Neuronal stem cell (in vitro differentiated cells): ENCODE measurements at regions not wholly inside any gene's neighbourhood (a gene's known extent, or its start where the extent isn't known, plus 50 kb on each side); places are given as distances from the start of the nearest gene placed in this dataset.
"Not testable (repeated sequence)": the region's sequence is repeated elsewhere in the genome, so short reads cannot be mapped to it uniquely, and the experiment has no call there.

Source experiments
- DNase-seq: peaks from one replicate; pipeline ENCODE4 v3.0.0-alpha.2; 2013; ENCODE audit warnings: low spot score
- H2AFZ ChIP-seq: one replicate; pipeline ENCODE4 v1.6.1; 2013; ENCODE audit warnings: mild to moderate bottlenecking, low read length, inconsistent platforms
- H2AK5ac ChIP-seq: 2 replicates; pipeline ENCODE4 v1.6.1; 2013; ENCODE audit warnings: low read depth, mild to moderate bottlenecking, inconsistent platforms, low read length, moderate library complexity, mixed read lengths
- H2BK120ac ChIP-seq: 2 replicates; pipeline ENCODE4 v1.6.1; 2013; ENCODE audit warnings: low read depth, mild to moderate bottlenecking, inconsistent platforms, low read length, moderate library complexity, mixed read lengths
- H2BK12ac ChIP-seq: one replicate; pipeline ENCODE4 v1.6.1; 2013; ENCODE audit warnings: low read length, inconsistent platforms
- H2BK15ac ChIP-seq: 2 replicates; pipeline ENCODE4 v1.6.1; 2013; ENCODE audit warnings: mild to moderate bottlenecking, low read length, inconsistent platforms, mixed read lengths
- H2BK5ac ChIP-seq: one replicate; pipeline ENCODE4 v1.6.1; 2013; ENCODE audit warnings: inconsistent platforms, mild to moderate bottlenecking, low read length, moderate library complexity
- H3K14ac ChIP-seq: one replicate; pipeline ENCODE4 v1.6.1; 2013; ENCODE audit warnings: low read length, inconsistent platforms
- H3K18ac ChIP-seq: 2 replicates; pipeline ENCODE4 v1.6.1; 2013; ENCODE audit warnings: low read length, inconsistent platforms
- H3K23ac ChIP-seq: 2 replicates; pipeline ENCODE4 v1.6.1; 2013; ENCODE audit warnings: low read depth, mild to moderate bottlenecking, mixed read lengths, low read length, inconsistent platforms; ENCODE audit not compliant: poor library complexity
- H3K27ac ChIP-seq: replicated peaks from 3 replicates; pipeline ENCODE4 v1.5.1; 2013; ENCODE audit warnings: low read length, inconsistent platforms
- H3K27me3 ChIP-seq, 3 experiments: 2 replicates each; pipeline ENCODE4 v1.6.1; 2013; ENCODE audit warnings: low read length in 3 of 3, mild to moderate bottlenecking in 2 of 3, inconsistent platforms in 1 of 3, low read depth in 1 of 3, mixed read lengths in 1 of 3, moderate library complexity in 1 of 3; ENCODE audit not compliant: control insufficient read depth in 3 of 3, insufficient read depth in 3 of 3
- H3K36me3 ChIP-seq, 2 donors: replicated peaks in 1 of 2; 2 replicates each; pipeline ENCODE4 v1.6.1; 2013; ENCODE audit warnings: low read length in 2 of 2; ENCODE audit not compliant: control insufficient read depth in 2 of 2, insufficient read depth in 2 of 2
- H3K4ac ChIP-seq: 2 replicates; pipeline ENCODE4 v1.6.1; 2013; ENCODE audit warnings: inconsistent platforms, mild to moderate bottlenecking, low read length, moderate library complexity
- H3K4me1 ChIP-seq, 2 donors: 1 replicate in 1 of 2; 2 replicates in 1 of 2; pipeline ENCODE4 v1.6.1; 2013; ENCODE audit warnings: low read length in 2 of 2, low read depth in 1 of 2; ENCODE audit not compliant: control insufficient read depth in 2 of 2, insufficient read depth in 1 of 2
- H3K4me2 ChIP-seq: one replicate; pipeline ENCODE4 v1.6.1; 2013; ENCODE audit warnings: mild to moderate bottlenecking, low read length, inconsistent platforms; ENCODE audit not compliant: insufficient read depth, poor library complexity, severe bottlenecking
- H3K4me3 ChIP-seq, 2 donors: 2 replicates each; pipeline ENCODE4 v1.5.1; 2013; ENCODE audit warnings: low read length in 2 of 2, mild to moderate bottlenecking in 2 of 2, inconsistent platforms in 1 of 2, moderate library complexity in 1 of 2
- H3K79me1 ChIP-seq: one replicate; pipeline ENCODE4 v1.6.1; 2013; ENCODE audit warnings: low read depth, mild to moderate bottlenecking, inconsistent platforms, low read length, moderate library complexity
- H3K9ac ChIP-seq: one replicate; pipeline ENCODE4 v1.6.1; 2013; ENCODE audit warnings: mild to moderate bottlenecking, low read depth, low read length, inconsistent platforms; ENCODE audit not compliant: poor library complexity
- H3K9me3 ChIP-seq, 2 donors: replicated peaks in 1 of 2; 2 replicates each; pipeline versions ENCODE3 to v1.6.1; 2013; ENCODE audit warnings: low read length in 2 of 2, mild to moderate bottlenecking in 2 of 2, inconsistent platforms in 1 of 2, low read depth in 1 of 2, mixed read lengths in 1 of 2, moderate library complexity in 1 of 2; ENCODE audit not compliant: control insufficient read depth in 2 of 2, insufficient read depth in 1 of 2
- H4K8ac ChIP-seq: one replicate; pipeline ENCODE4 v1.6.1; 2013; ENCODE audit warnings: low read depth, mild to moderate bottlenecking, inconsistent platforms, low read length, moderate library complexity
- H4K91ac ChIP-seq: one replicate; pipeline ENCODE4 v1.6.1; 2013; ENCODE audit warnings: low read length, low read depth, mild to moderate bottlenecking, inconsistent platforms; ENCODE audit not compliant: poor library complexity
- WGBS, 2 donors: extraction: QIAGEN DNeasy Blood & Tissue Kit; methylation state at CpG; one replicate each; pipeline ENCODE4 v1.1.7; 2013; ENCODE audit warnings: missing lambda C conversion rate in 2 of 2, mixed read lengths in 1 of 2; ENCODE audit not compliant: insufficient read length in 2 of 2, insufficient replicate concordance in 1 of 2; ENCODE audit errors: extremely low coverage in 2 of 2; 5-methylcytosine and 5-hydroxymethylcytosine counted together

- Histone ChIP-seq H3K18ac (no peak overlapping the region), H2AK5ac (no peak overlapping the region), H2BK120ac (no peak overlapping the region), H3K9ac (no peak overlapping the region), H3K4me1 (peaks cover 8 to 15% of the 10 kb centered on the region in 2 donors), H4K8ac (no peak overlapping the region), H2BK5ac (no peak overlapping the region), H3K9me3 (peaks cover 0 to under 1% of the 10 kb centered on the region in 2 donors), H3K23ac (no peak overlapping the region), H2AFZ (peak overlapping the region; percentile 6), H3K14ac (no peak overlapping the region), H3K36me3 (no peaks in the 10 kb centered on the region), H3K4me3 (no peak overlapping the region), H3K27me3 (no peaks in the 10 kb centered on the region), H4K91ac (no peak overlapping the region), H2BK15ac (no peak overlapping the region), H3K79me1 (no peaks in the 10 kb centered on the region), H3K4ac (no peak overlapping the region), H3K27ac (peak overlapping the region; percentile 12), H3K4me2 (no peak overlapping the region), H2BK12ac (no peak overlapping the region)
- no CpG with 5 or more reads among the region's 5 CpGs for WGBS, 2 donors
- DNase-seq = peak; percentile 8
Measured at GRCh38 chr2:146978577-146979555, 866.0 kb upstream of the ACVR2A start.

- H3K4me3 ChIP-seq, H3K14ac ChIP-seq, H3K4me2 ChIP-seq, H3K23ac ChIP-seq, H4K8ac ChIP-seq, H2AFZ ChIP-seq, H2BK120ac ChIP-seq, H4K91ac ChIP-seq, H3K4ac ChIP-seq, H3K27ac ChIP-seq, H2BK15ac ChIP-seq, H3K4me1 ChIP-seq, H3K36me3 ChIP-seq, H3K18ac ChIP-seq, H3K9ac ChIP-seq, H2BK5ac ChIP-seq, H3K79me1 ChIP-seq, H3K27me3 ChIP-seq, H2BK12ac ChIP-seq, H2AK5ac ChIP-seq, DNase-seq: not testable (repeated sequence)
- peaks cover 0 to 23% of the 10 kb centered on the region in 2 donors for H3K9me3 ChIP-seq
- no CpG with 5 or more reads among the region's 4 CpGs for WGBS, 2 donors
Measured at GRCh38 chr2:146970981-146971380, 873.8 kb upstream of the ACVR2A start.

- H3K4me2 ChIP-seq, H2AK5ac ChIP-seq, H2BK5ac ChIP-seq, H2BK15ac ChIP-seq, H4K8ac ChIP-seq, DNase-seq, H3K4ac ChIP-seq, H3K27me3 ChIP-seq, H2AFZ ChIP-seq, H3K79me1 ChIP-seq, H4K91ac ChIP-seq, H3K36me3 ChIP-seq, H3K14ac ChIP-seq, H3K27ac ChIP-seq, H3K23ac ChIP-seq, H2BK12ac ChIP-seq, H3K18ac ChIP-seq, H3K9ac ChIP-seq, H3K4me1 ChIP-seq, H3K4me3 ChIP-seq, H2BK120ac ChIP-seq: not testable (repeated sequence)
- no CpG with 5 or more reads among the region's 3 CpGs for WGBS, 2 donors
- H3K9me3 ChIP-seq = peaks cover 0 to 23% of the 10 kb centered on the region in 2 donors
Measured at GRCh38 chr2:146969703-146970102, 875.1 kb upstream of the ACVR2A start.

GRCh38 chr2:146964494-146964893, 880.3 kb upstream of the ACVR2A start:
- peak overlapping the region; percentile 18 for H2AFZ ChIP-seq
- no peak overlapping the region for H3K27ac ChIP-seq
- no peak overlapping the region for H3K14ac ChIP-seq
- peaks cover 0 to 4% of the 10 kb centered on the region in 2 donors for H3K9me3 ChIP-seq
- no peak overlapping the region for H3K4me3 ChIP-seq
- no peak overlapping the region for H2BK5ac ChIP-seq
- no peaks in the 10 kb centered on the region for H3K79me1 ChIP-seq
- no peaks in the 10 kb centered on the region for H3K36me3 ChIP-seq
- H2BK15ac ChIP-seq = no peak overlapping the region
- no peaks in the 10 kb centered on the region for H3K4me1 ChIP-seq
- H3K18ac ChIP-seq = no peak overlapping the region
- WGBS, 2 donors = no CpG with 5 or more reads among the region's 1 CpG
- H3K27me3 ChIP-seq = no peaks in the 10 kb centered on the region
- H3K4me2 ChIP-seq = no peak overlapping the region
- H3K4ac ChIP-seq = no peak overlapping the region
- H4K91ac ChIP-seq = no peak overlapping the region
- H2BK120ac ChIP-seq = no peak overlapping the region
- H3K23ac ChIP-seq = no peak overlapping the region
- no peak overlapping the region for H3K9ac ChIP-seq
- H4K8ac ChIP-seq = no peak overlapping the region
- no peak for DNase-seq
- no peak overlapping the region for H2BK12ac ChIP-seq
- H2AK5ac ChIP-seq = no peak overlapping the region
